ENCODE measurements at regions not wholly inside any gene's neighbourhood (a gene's known extent, or its start where the extent isn't known, plus 50 kb on each side); places are given as distances from the start of the nearest gene placed in this dataset.
"Not testable (repeated sequence)": the region's sequence is repeated elsewhere in the genome, so short reads cannot be mapped to it uniquely, and the experiment has no call there.

DNA sequence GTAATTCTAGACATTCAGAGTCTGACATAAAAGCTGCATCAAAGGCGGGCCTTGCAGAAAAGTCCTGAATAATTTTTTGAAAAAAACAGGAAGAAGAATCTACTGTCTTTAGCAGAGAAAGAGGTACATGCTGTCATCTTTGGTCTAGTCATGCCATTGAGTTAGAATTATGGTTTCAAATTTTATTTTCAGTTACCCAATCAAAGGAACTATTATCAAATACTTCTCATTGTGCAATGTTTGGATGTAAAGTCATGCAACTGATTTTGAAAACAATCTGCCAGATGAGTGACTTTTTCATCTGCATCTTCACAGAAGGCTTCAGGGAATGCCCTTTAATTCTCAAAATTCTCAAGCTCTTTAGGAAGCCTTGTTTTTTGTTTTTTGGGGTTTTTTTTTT is 803.5 kb downstream of the FLRT2 start:
- CTCF ChIA-PET = no interaction called here
- Mint-ChIP-seq H3K36me3 (no peaks in the 10 kb centered on the region), H3K9me3 (ENCODE audit: low read depth) (no peaks in the 10 kb centered on the region), H3K4me3 (no peak overlapping the region), H3K27me3 (no peaks in the 10 kb centered on the region), H3K4me1 (no peaks in the 10 kb centered on the region), H3K27ac (no peak overlapping the region)
- no peak for DNase-seq
- no peak for ATAC-seq

GRCh38 chr14:86331341-86331740 is 801.4 kb downstream of the FLRT2 start:
- Mint-ChIP-seq H3K4me3 (no peak overlapping the region), H3K36me3 (no peaks in the 10 kb centered on the region), H3K9me3 (ENCODE audit: low read depth) (peaks cover 2% of the 10 kb centered on the region), H3K4me1 (no peaks in the 10 kb centered on the region), H3K27ac (no peak overlapping the region), H3K27me3 (no peaks in the 10 kb centered on the region)
- no peak for DNase-seq
- CTCF ChIA-PET = no interaction called here
- no peak for ATAC-seq

DNA sequence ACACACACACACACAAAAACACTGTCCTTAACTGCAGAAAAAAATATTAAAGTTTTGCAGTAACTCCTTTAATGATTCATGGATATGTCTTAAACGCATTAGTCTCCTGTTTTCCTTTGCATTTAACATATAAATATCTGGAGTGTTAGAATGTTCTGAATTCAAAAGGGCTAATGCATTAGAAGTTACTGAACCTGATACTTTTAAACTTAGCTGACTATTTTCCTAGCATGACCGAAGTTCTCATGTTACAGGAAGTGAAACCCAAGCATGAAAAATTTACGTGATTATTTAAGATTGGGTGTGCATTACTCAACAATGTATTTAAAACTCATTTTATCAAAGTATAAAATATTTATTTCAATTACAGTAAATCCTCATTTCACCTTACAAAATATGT is 791.2 kb downstream of the FLRT2 start:
- H3K27ac Mint-ChIP-seq = no peak overlapping the region
- no peak for ATAC-seq
- no peaks in the 10 kb centered on the region for H3K27me3 Mint-ChIP-seq
- CTCF ChIA-PET = no interaction called here
- peaks cover 3% of the 10 kb centered on the region for H3K9me3 Mint-ChIP-seq (ENCODE audit: low read depth)
- no peak for DNase-seq
- H3K4me1 Mint-ChIP-seq = no peaks in the 10 kb centered on the region
- no peak overlapping the region for H3K4me3 Mint-ChIP-seq
- no peaks in the 10 kb centered on the region for H3K36me3 Mint-ChIP-seq

DNA sequence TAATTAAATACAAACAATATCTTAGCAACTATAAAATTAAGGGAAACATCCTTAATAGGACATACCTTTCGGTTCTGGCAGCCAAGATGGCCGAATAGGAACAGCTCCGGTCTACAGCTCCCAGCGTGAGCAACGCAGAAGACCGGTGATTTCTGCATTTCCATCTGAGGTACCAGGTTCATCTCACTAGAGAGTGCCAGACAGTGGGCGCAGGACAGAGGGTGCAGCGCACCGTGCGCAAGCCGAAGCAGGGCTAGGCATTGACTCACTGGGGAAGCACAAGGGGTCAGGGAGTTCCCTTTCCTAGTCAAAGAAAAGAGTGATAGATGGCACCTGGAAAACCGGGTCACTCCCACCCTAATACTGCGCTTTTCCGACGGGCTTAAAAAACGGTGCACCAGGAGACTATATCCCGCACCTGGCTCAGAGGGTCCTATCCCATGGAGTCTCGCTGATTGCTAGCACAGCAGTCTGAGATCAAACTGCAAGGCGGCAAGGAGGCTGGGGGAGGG is 782.3 kb downstream of the FLRT2 start:
- H3K4me1 Mint-ChIP-seq; ATAC-seq; DNase-seq; H3K9me3 Mint-ChIP-seq (ENCODE audit: low read depth); CTCF ChIA-PET; H3K4me3 Mint-ChIP-seq; H3K36me3 Mint-ChIP-seq; H3K27ac Mint-ChIP-seq; H3K27me3 Mint-ChIP-seq: not testable (repeated sequence)

GRCh38 chr14:86311151-86311550 is 781.2 kb downstream of the FLRT2 start:
- Mint-ChIP-seq H3K9me3 (ENCODE audit: low read depth) (peaks cover 5% of the 10 kb centered on the region), H3K4me3 (no peak overlapping the region)

DNA sequence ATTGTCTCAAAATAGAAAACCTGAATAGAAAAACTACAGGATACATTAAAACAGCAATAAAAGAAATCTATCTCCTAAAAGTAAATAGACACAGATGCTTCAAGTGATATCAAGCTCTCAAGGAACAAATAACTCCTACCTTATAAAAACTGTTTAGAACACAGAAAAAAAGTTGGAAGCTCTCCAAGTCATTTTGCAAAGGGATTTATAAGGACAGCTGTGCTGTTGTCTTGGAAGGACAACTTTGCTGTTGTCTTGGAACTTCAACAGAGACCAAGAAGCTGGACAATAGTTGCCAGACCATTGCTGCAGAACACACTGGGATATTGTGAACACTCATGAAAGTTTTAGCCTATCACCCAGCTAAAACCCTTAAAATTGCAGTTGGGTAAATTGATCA is 780.7 kb downstream of the FLRT2 start:
- DNase-seq (no peak), ATAC-seq (no peak)
- Mint-ChIP-seq H3K4me1 (no peaks in the 10 kb centered on the region), H3K27ac (no peak overlapping the region), H3K9me3 (ENCODE audit: low read depth) (peaks cover 5% of the 10 kb centered on the region), H3K36me3 (no peaks in the 10 kb centered on the region), H3K4me3 (no peak overlapping the region), H3K27me3 (no peaks in the 10 kb centered on the region)
- CTCF ChIA-PET = no interaction called here

More at GRCh38 chr14:86311151-86311550, 781.2 kb downstream of the FLRT2 start:
- H3K27me3 Mint-ChIP-seq = no peaks in the 10 kb centered on the region
- ATAC-seq = no peak
- CTCF ChIA-PET = no interaction called here
- no peak overlapping the region for H3K27ac Mint-ChIP-seq
- no peaks in the 10 kb centered on the region for H3K4me1 Mint-ChIP-seq
- no peak for DNase-seq
- H3K36me3 Mint-ChIP-seq = no peaks in the 10 kb centered on the region

DNA sequence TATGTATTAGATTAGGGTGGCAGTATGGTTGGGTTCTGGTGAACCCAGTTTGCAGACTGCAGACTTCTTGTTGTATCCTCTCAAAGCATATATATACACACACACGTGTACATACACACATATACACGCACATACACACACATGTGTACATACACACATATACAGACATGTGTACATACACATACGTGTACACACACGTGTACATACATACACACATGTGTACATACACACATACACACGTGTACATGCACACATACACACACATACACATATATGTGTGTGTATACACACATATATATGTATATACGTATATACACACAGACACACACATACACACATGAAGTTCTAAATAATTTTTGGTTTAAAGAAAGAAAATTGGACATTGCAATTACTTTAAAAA is 780.2 kb downstream of the FLRT2 start:
- Mint-ChIP-seq H3K27me3 (no peaks in the 10 kb centered on the region), H3K9me3 (ENCODE audit: low read depth) (peaks cover 5% of the 10 kb centered on the region), H3K36me3 (no peaks in the 10 kb centered on the region), H3K4me3 (no peak overlapping the region), H3K27ac (no peak overlapping the region), H3K4me1 (no peaks in the 10 kb centered on the region)
- CTCF ChIA-PET = no interaction called here
- no peak for ATAC-seq
- no peak for DNase-seq

GRCh38 chr14:86305058-86305457 is 775.1 kb downstream of the FLRT2 start:
- H3K36me3 Mint-ChIP-seq = no peaks in the 10 kb centered on the region
- no peak overlapping the region for H3K27ac Mint-ChIP-seq
- CTCF ChIA-PET = no interaction called here
- H3K9me3 Mint-ChIP-seq (ENCODE audit: low read depth) = peaks cover 8% of the 10 kb centered on the region
- ATAC-seq = no peak
- H3K4me3 Mint-ChIP-seq = no peak overlapping the region
- no peaks in the 10 kb centered on the region for H3K27me3 Mint-ChIP-seq
- H3K4me1 Mint-ChIP-seq = no peaks in the 10 kb centered on the region
- no peak for DNase-seq

DNA sequence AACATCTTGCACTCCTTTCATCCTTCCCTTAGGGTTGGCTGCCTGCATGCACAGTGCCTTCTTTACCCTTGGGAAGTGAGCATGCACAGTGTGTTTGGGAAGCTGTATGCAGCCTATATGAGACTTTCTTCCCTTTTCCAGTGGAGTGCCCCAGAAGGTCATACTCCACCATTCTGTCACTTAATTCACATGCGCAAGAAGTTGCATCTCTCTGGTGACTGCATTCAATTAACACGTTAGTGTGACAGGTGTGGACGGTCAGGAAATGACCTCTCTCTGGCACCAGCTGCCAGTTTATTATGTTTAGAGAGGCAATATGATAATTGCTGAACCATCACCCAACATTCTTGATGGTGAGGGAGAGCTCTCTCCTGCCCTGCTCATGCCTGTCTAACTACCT is 770.0 kb downstream of the FLRT2 start:
- no peaks in the 10 kb centered on the region for H3K4me1 Mint-ChIP-seq
- H3K9me3 Mint-ChIP-seq (ENCODE audit: low read depth) = peaks cover 7% of the 10 kb centered on the region
- DNase-seq = no peak
- no peak overlapping the region for H3K27ac Mint-ChIP-seq
- no peak overlapping the region for H3K4me3 Mint-ChIP-seq
- CTCF ChIA-PET = no interaction called here
- ATAC-seq = no peak
- H3K27me3 Mint-ChIP-seq = no peaks in the 10 kb centered on the region
- H3K36me3 Mint-ChIP-seq = no peaks in the 10 kb centered on the region

- no peaks in the 10 kb centered on the region for H3K36me3 Mint-ChIP-seq
- H3K9me3 Mint-ChIP-seq (ENCODE audit: low read depth) = peaks cover 7% of the 10 kb centered on the region
Measured at GRCh38 chr14:86296173-86296572, 766.2 kb downstream of the FLRT2 start.

DNA sequence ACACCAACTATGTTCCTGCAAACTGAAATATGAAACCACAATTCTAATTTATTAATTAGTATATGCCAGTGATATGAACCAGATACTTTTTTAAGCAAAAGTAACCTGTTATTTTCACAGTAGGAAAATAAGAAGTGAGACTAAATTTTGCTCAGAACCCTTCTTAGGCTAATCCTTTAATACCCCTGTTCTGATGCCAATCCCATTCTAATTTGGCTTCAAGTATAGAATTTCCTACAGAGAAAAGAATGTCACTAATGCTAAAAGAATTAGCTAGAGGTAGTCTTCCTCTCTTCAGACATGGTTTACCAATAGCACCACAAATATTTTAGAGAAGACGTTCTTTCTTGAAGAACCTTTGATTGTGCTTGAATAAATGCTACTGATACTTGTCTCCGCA is 758.4 kb downstream of the FLRT2 start:
- CTCF ChIA-PET = no interaction called here
- ATAC-seq = no peak
- no peaks in the 10 kb centered on the region for H3K36me3 Mint-ChIP-seq
- H3K4me3 Mint-ChIP-seq = no peak overlapping the region
- no peaks in the 10 kb centered on the region for H3K4me1 Mint-ChIP-seq
- no peak for DNase-seq
- no peak overlapping the region for H3K27ac Mint-ChIP-seq
- no peaks in the 10 kb centered on the region for H3K27me3 Mint-ChIP-seq
- H3K9me3 Mint-ChIP-seq (ENCODE audit: low read depth) = peaks cover 10% of the 10 kb centered on the region

More at GRCh38 chr14:86296173-86296572, 766.2 kb downstream of the FLRT2 start:
- no peaks in the 10 kb centered on the region for H3K27me3 Mint-ChIP-seq
- no peaks in the 10 kb centered on the region for H3K4me1 Mint-ChIP-seq
- DNase-seq = no peak
- H3K27ac Mint-ChIP-seq = no peak overlapping the region
- CTCF ChIA-PET = no interaction called here
- H3K4me3 Mint-ChIP-seq = no peak overlapping the region
- no peak for ATAC-seq

GRCh38 chr14:86279405-86279804 is 749.5 kb downstream of the FLRT2 start:
- CTCF ChIA-PET = no interaction called here
- no peak for DNase-seq
- H3K27me3 Mint-ChIP-seq = no peaks in the 10 kb centered on the region
- peaks cover under 1% of the 10 kb centered on the region for H3K9me3 Mint-ChIP-seq (ENCODE audit: low read depth)
- ATAC-seq = no peak
- no peaks in the 10 kb centered on the region for H3K4me1 Mint-ChIP-seq
- no peak overlapping the region for H3K4me3 Mint-ChIP-seq
- H3K27ac Mint-ChIP-seq = no peak overlapping the region
- H3K36me3 Mint-ChIP-seq = no peaks in the 10 kb centered on the region

DNA sequence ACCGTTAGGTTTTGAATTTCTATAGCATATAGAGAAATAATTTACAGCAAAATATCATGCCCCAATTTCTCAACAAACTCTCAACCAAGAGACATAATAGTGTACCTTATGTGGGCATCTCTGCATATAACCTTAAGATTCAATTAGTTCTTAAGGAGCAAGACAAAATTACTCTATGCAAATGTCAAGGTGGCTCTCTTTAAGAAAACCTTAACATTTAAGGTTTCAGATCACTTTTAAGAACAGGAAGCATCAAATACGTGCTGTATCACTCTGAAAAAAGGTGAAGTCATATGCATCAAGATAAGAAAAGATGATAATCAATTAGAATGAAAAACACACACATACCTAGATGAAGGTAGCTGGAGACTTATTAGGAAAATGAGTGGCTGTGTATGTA is 728.0 kb downstream of the FLRT2 start:
- Mint-ChIP-seq H3K4me1 (no peaks in the 10 kb centered on the region), H3K27ac (no peak overlapping the region), H3K9me3 (ENCODE audit: low read depth) (peaks cover 6% of the 10 kb centered on the region), H3K36me3 (no peaks in the 10 kb centered on the region), H3K4me3 (no peak overlapping the region), H3K27me3 (no peaks in the 10 kb centered on the region)
- CTCF ChIA-PET = no interaction called here
- DNase-seq (no peak), ATAC-seq (no peak)

DNA sequence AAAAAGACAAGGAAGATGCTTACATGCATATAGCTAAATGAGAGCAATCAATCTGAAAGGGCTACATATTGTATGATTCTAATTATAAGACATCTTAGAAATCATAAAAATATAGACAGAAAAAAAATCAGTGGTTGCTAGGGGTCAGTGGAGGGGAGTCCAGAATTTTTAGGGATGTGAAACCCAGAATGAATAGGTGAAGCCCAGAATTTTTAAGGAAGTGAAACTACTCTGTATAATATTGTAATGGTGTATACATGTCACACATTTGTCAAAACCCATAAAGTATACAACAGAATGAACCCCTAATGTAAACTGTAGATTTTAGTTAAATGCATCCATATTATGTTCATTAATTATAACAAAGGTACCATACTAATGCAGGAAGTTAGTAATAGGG is 713.2 kb downstream of the FLRT2 start:
- Mint-ChIP-seq H3K9me3 (ENCODE audit: low read depth) (peaks cover 2% of the 10 kb centered on the region), H3K27ac (no peak overlapping the region), H3K27me3 (no peaks in the 10 kb centered on the region), H3K4me3 (no peak overlapping the region), H3K36me3 (no peaks in the 10 kb centered on the region), H3K4me1 (no peaks in the 10 kb centered on the region)
- DNase-seq (no peak), ATAC-seq (no peak)
- CTCF ChIA-PET = no interaction called here

GRCh38 chr14:86237733-86238132 is 707.8 kb downstream of the FLRT2 start:
- H3K9me3 Mint-ChIP-seq (ENCODE audit: low read depth) = peaks cover 7% of the 10 kb centered on the region
- H3K36me3 Mint-ChIP-seq = no peaks in the 10 kb centered on the region
- DNase-seq (no peak), ATAC-seq (no peak)
- CTCF ChIA-PET = no interaction called here
- H3K27me3 Mint-ChIP-seq = no peaks in the 10 kb centered on the region
- H3K4me3 Mint-ChIP-seq = no peak overlapping the region
- H3K27ac Mint-ChIP-seq = no peak overlapping the region
- no peaks in the 10 kb centered on the region for H3K4me1 Mint-ChIP-seq

Data from activated CD8-positive, alpha-beta memory T cell treated with anti-CD3 and anti-CD28 coated beads, Interleukin-2, amount 10 ng/mL, durations not matched to agents 7 days and 5 days (primary cell).